ENCODE measurements at regions not wholly inside any gene's neighbourhood (a gene's known extent, or its start where the extent isn't known, plus 50 kb on each side); places are given as distances from the start of the nearest gene placed in this dataset.
"Not testable (repeated sequence)": the region's sequence is repeated elsewhere in the genome, so short reads cannot be mapped to it uniquely, and the experiment has no call there.

- not testable (repeated sequence) for TF ChIP-seq EZH2 (IDR thresholded peaks at IDR 0.05; ENCODE audit: borderline replicate concordance); CTCF (IDR thresholded peaks at IDR 0.05; ENCODE audit: poor library complexity); EZH2phosphoT487 (IDR thresholded peaks at IDR 0.05; ENCODE audit: low read depth, severe bottlenecking, unreplicated experiment)
Observed at GRCh38 chr16:31988595-31989581, 115.3 kb downstream of the ZNF267 start.

All from hepatocyte (in vitro differentiated cells).